Brain microvascular endothelial cell (primary cell): ENCODE measurements at regions not wholly inside any gene's neighbourhood (a gene's known extent, or its start where the extent isn't known, plus 50 kb on each side); places are given as distances from the start of the nearest gene placed in this dataset.

Experiments
- DNase-seq: peaks from one replicate; pipeline ENCODE4 v3.0.0-alpha.2; 2020
- H3K27ac ChIP-seq: fragments of 250-450 bp; sonication (Bioruptor Pico); 2 replicates; pipeline ENCODE4 v1.5.1; 2020; ENCODE audit warnings: mild to moderate bottlenecking, moderate library complexity
- H3K27me3 ChIP-seq: fragments of 250-450 bp; sonication (Bioruptor Pico); replicated peaks from 2 replicates; pipeline ENCODE4 v1.5.1; 2020; ENCODE audit warnings: mild to moderate bottlenecking
- H3K36me3 ChIP-seq: fragments of 250-450 bp; sonication (Bioruptor Pico); replicated peaks from 2 replicates; pipeline ENCODE4 v1.5.1; 2020; ENCODE audit warnings: mild to moderate bottlenecking
- H3K4me3 ChIP-seq: 2 replicates; pipeline ENCODE4 v1.5.1; 2011; ENCODE audit warnings: low read depth, mild to moderate bottlenecking, control low read depth, low read length, moderate library complexity
- in situ Hi-C: cut with HindIII; loops from 2 replicates; pipeline ENCODE4 v1.10.0; 2017; ENCODE audit warnings: low sequenced_read_pairs, low pct_ligation_motif_present
- TF ChIP-seq, protein P1 (sequence below): IDR thresholded peaks from 2 replicates; pipeline ENCODE4 v1.5.1; 2011; ENCODE audit warnings: low read depth, mild to moderate bottlenecking, moderate library complexity, low read length, control low read depth, inconsistent platforms; ENCODE audit errors: missing control alignments

DNA sequence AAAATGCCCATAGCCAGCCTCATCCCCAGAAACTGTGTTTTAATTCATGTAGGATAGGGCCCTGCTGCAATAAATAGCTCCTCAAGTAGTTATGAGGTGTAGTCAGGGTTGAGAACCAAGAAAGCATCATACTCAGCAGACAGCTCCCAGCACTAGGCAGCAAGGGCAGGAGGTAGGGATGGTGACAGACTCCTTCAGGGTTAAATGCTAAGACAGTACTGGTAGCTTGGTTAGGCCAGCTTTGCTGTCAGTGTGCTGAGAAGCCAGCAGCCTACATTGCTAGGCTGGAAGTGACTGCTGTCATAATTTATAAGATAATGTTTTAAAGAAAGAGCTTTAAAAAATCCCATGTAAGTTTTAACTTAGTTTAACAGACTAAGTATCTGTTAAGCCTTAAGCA lies 113.9 kb upstream of the IMMP2L start:
- TF ChIP-seq, protein P1, sequence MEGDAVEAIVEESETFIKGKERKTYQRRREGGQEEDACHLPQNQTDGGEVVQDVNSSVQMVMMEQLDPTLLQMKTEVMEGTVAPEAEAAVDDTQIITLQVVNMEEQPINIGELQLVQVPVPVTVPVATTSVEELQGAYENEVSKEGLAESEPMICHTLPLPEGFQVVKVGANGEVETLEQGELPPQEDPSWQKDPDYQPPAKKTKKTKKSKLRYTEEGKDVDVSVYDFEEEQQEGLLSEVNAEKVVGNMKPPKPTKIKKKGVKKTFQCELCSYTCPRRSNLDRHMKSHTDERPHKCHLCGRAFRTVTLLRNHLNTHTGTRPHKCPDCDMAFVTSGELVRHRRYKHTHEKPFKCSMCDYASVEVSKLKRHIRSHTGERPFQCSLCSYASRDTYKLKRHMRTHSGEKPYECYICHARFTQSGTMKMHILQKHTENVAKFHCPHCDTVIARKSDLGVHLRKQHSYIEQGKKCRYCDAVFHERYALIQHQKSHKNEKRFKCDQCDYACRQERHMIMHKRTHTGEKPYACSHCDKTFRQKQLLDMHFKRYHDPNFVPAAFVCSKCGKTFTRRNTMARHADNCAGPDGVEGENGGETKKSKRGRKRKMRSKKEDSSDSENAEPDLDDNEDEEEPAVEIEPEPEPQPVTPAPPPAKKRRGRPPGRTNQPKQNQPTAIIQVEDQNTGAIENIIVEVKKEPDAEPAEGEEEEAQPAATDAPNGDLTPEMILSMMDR = no peak
- H3K4me3 ChIP-seq = no peak overlapping the region
- no peaks in the 10 kb centered on the region for H3K36me3 ChIP-seq
- no peak overlapping the region for H3K27ac ChIP-seq
- no peak for DNase-seq
- in situ Hi-C loops = no loop called here
- H3K27me3 ChIP-seq = no peaks in the 10 kb centered on the region

DNA sequence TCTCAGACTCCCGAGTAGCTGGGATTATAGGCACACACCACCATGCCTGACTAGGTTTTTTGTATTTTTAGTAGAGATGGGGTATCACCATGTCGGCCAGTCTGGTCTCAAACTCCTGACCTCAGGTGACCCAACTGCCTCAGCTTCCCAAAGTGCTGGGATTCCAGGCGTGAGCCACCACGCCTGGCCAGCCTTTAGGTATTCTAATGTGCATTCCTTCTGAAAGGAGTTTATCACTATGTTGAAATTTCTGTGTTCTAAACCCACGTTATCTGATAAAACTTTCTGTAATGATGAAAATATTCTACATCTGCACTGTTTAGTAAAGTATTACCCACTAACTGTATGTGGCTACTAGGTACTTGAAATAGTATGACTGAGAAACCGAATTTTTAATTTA lies 110.6 kb upstream of the IMMP2L start:
- Histone ChIP-seq H3K36me3 (no peaks in the 10 kb centered on the region), H3K27me3 (no peaks in the 10 kb centered on the region), H3K4me3 (no peak overlapping the region), H3K27ac (no peak overlapping the region)
- in situ Hi-C loops = no loop called here
- TF ChIP-seq, protein P1 = no peak
- DNase-seq = no peak

DNA sequence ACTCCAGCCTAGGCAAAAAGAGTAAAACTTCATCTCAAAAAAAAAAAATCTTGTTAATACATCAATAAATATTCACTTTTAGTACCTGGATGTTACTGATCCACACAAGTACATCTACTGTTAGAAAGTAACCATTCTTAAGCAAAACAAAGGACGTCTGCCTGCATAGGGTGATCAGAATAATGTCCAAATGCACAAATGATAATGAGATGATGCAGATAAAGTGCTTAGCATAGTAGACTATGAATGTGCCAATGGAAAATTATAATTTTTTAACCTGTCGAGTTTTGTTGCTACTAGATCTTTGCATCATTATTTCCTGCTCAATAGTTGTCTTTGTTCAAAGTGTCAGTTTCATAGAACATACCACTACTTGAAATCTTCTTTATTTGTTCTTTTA lies 109.6 kb upstream of the IMMP2L start:
- Histone ChIP-seq H3K27ac (no peak overlapping the region), H3K4me3 (no peak overlapping the region), H3K36me3 (no peaks in the 10 kb centered on the region), H3K27me3 (no peaks in the 10 kb centered on the region)
- TF ChIP-seq, protein P1 = no peak
- in situ Hi-C loops = no loop called here
- DNase-seq = no peak

DNA sequence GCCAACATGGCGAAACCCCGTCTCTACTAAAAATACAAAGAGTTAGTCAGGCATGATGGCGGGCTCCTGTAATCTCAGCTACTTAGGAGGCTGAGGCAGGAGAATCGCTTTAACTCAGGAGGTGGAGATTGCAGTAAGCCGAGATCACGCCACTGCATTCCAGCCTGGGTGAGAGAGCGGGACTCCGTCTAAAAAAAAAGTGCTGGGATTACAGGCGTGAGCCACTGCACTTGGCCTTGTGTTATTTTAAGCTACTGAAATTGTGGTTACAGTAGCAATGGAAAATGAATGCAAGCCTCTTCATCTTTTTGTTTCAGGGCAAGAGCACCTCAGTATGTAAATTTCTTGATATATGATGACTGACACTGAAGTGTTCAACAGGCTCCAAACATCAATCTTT lies 106.4 kb upstream of the IMMP2L start:
- TF ChIP-seq, protein P1 = no peak
- Histone ChIP-seq H3K27me3 (no peaks in the 10 kb centered on the region), H3K36me3 (no peaks in the 10 kb centered on the region), H3K27ac (no peak overlapping the region), H3K4me3 (no peak overlapping the region)
- in situ Hi-C loops = no loop called here
- DNase-seq = no peak

DNA sequence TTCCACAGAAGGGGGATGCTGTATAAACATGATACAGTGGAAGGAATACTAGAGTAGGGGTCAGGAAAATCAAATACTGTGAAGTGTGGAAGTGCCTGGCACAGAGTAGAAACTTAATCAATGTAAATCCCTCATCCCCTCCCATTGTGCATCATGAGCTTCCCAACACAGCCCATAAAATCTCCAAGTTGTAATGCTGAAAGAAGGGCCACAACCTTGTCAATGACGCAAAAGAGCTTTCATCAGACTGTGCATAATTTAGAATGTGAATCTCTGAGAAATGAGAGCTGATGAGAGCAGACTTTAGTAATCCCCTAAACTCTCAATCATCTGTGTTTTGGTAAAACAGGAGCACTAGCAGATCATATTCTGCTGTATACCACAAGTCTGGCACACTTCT lies 105.2 kb upstream of the IMMP2L start:
- no peak overlapping the region for H3K27ac ChIP-seq
- H3K27me3 ChIP-seq = no peaks in the 10 kb centered on the region
- in situ Hi-C loops = no loop called here
- H3K4me3 ChIP-seq = no peak overlapping the region
- no peaks in the 10 kb centered on the region for H3K36me3 ChIP-seq
- DNase-seq = no peak
- TF ChIP-seq, protein P1 = no peak

DNA sequence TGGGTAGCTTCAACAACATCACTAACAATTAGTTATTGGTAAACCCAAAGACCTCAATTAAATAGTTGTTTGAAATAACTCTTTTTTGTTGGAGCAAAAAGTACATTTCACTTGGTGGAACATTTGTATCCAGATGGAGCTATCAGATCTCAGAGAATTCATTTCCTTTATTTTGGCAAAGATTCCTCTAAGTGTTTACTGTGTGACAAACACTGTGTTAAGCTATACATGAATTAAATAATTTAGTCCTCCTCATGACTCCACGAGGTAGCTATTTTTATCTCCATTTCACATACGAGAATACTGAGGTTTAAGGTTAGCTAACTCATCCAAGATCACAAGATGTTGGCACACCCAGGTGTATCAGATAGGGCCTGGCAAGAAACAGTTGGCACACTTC lies 104.0 kb upstream of the IMMP2L start:
- H3K27me3 ChIP-seq = no peaks in the 10 kb centered on the region
- DNase-seq = no peak
- no peak overlapping the region for H3K27ac ChIP-seq
- no peaks in the 10 kb centered on the region for H3K36me3 ChIP-seq
- in situ Hi-C loops = no loop called here
- no peak overlapping the region for H3K4me3 ChIP-seq
- TF ChIP-seq, protein P1 = no peak
